ENCODE measurements at regions not wholly inside any gene's neighbourhood (a gene's known extent, or its start where the extent isn't known, plus 50 kb on each side); places are given as distances from the start of the nearest gene placed in this dataset.

- no peak overlapping the region for H3K9ac ChIP-seq (ENCODE audit: low read length)
- H3K27me3 ChIP-seq (ENCODE audit: low read length), result no peaks in the 10 kb centered on the region
- peaks cover 7% of the 10 kb centered on the region for H3K4me1 ChIP-seq (ENCODE audit: insufficient read depth, low read length)
- POLR2A ChIA-PET (ENCODE audit: unreplicated experiment), result no interaction called here
- CTCF ChIA-PET, result interaction anchor here (0.7 kb wide), 1 partner anchor 378 kb away, joined by 3 read pairs; no protein-coding TSS in a partner anchor
- no TSS peak for BruUV-seq (replicated peaks)
- no peaks in the 10 kb centered on the region for H3K36me3 ChIP-seq (ENCODE audit: low read depth, low read length)
- no peak overlapping the region for H2AFZ ChIP-seq (ENCODE audit: low read length)
- H3K79me2 ChIP-seq (ENCODE audit: low read length), result no peaks in the 10 kb centered on the region
- H3K4me3 ChIP-seq (ENCODE audit: low read length), result no peak overlapping the region
- no peak overlapping the region for H3K4me2 ChIP-seq (ENCODE audit: low read length)
- intact Hi-C loops (cut with micrococcal nuclease), result no loop called here
- no peak for DNase-seq
- peaks cover under 1% of the 10 kb centered on the region for H3F3A ChIP-seq (ENCODE audit: low read length, unreplicated experiment)
- no peak overlapping the region for H3K27ac ChIP-seq (ENCODE audit: low read length)
- H3K9me3 ChIP-seq (ENCODE audit: low read length), result no peaks in the 10 kb centered on the region
- H4K20me1 ChIP-seq (ENCODE audit: low read length), result no peaks in the 10 kb centered on the region
- TF ChIP-seq EZH2 (IDR thresholded peaks at IDR 0.05; ENCODE audit: low read length, unreplicated experiment) (no peak), EZH2phosphoT487 (IDR thresholded peaks at IDR 0.05; ENCODE audit: borderline replicate concordance, low read length) (no peak)
- TF ChIP-seq, protein P1, sequence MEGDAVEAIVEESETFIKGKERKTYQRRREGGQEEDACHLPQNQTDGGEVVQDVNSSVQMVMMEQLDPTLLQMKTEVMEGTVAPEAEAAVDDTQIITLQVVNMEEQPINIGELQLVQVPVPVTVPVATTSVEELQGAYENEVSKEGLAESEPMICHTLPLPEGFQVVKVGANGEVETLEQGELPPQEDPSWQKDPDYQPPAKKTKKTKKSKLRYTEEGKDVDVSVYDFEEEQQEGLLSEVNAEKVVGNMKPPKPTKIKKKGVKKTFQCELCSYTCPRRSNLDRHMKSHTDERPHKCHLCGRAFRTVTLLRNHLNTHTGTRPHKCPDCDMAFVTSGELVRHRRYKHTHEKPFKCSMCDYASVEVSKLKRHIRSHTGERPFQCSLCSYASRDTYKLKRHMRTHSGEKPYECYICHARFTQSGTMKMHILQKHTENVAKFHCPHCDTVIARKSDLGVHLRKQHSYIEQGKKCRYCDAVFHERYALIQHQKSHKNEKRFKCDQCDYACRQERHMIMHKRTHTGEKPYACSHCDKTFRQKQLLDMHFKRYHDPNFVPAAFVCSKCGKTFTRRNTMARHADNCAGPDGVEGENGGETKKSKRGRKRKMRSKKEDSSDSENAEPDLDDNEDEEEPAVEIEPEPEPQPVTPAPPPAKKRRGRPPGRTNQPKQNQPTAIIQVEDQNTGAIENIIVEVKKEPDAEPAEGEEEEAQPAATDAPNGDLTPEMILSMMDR (conservative IDR thresholded peaks at IDR 0.05; ENCODE audit: low read depth, low read length), result no peak
- ATAC-seq, result no peak
- no peaks in the 10 kb centered on the region for H3K9me2 ChIP-seq (replicated peaks; ENCODE audit: low read length)
These were observed 194.5 kb downstream of the PLK2 start for GRCh38 chr5:58265246-58265930.

- CTCF ChIA-PET, result no interaction called here
- no peak overlapping the region for H3K4me3 ChIP-seq (ENCODE audit: low read length)
- H3K9me2 ChIP-seq (replicated peaks; ENCODE audit: low read length), result no peaks in the 10 kb centered on the region
- H3K27ac ChIP-seq (ENCODE audit: low read length), result no peak overlapping the region
- H3F3A ChIP-seq (ENCODE audit: low read length, unreplicated experiment), result peaks cover 6% of the 10 kb centered on the region
- ATAC-seq, result no peak
- no peak for TF ChIP-seq EZH2phosphoT487 (IDR thresholded peaks at IDR 0.05; ENCODE audit: borderline replicate concordance, low read length)
- no peak for TF ChIP-seq EZH2 (IDR thresholded peaks at IDR 0.05; ENCODE audit: low read length, unreplicated experiment)
- TF ChIP-seq, protein P1 (conservative IDR thresholded peaks at IDR 0.05; ENCODE audit: low read depth, low read length), result no peak
- H3K36me3 ChIP-seq (ENCODE audit: low read depth, low read length), result no peaks in the 10 kb centered on the region
- H2AFZ ChIP-seq (ENCODE audit: low read length), result no peak overlapping the region
- no peaks in the 10 kb centered on the region for H4K20me1 ChIP-seq (ENCODE audit: low read length)
- POLR2A ChIA-PET (ENCODE audit: unreplicated experiment), result no interaction called here
- H3K4me1 ChIP-seq (ENCODE audit: insufficient read depth, low read length), result peaks cover 16% of the 10 kb centered on the region
- intact Hi-C loops (cut with micrococcal nuclease), result no loop called here
- no peak for DNase-seq
- H3K4me2 ChIP-seq (ENCODE audit: low read length), result no peak overlapping the region
- H3K9ac ChIP-seq (ENCODE audit: low read length), result no peak overlapping the region
- no peaks in the 10 kb centered on the region for H3K27me3 ChIP-seq (ENCODE audit: low read length)
- no TSS peak for BruUV-seq (replicated peaks)
- no peaks in the 10 kb centered on the region for H3K9me3 ChIP-seq (ENCODE audit: low read length)
- H3K79me2 ChIP-seq (ENCODE audit: low read length), result no peaks in the 10 kb centered on the region
These were observed 195.6 kb downstream of the PLK2 start for GRCh38 chr5:58264276-58264675.

GRCh38 chr5:58263296-58263695 is 196.6 kb downstream of the PLK2 start:
- intact Hi-C loops (cut with micrococcal nuclease), result no loop called here
- Histone ChIP-seq H3K4me2 (ENCODE audit: low read length) (no peak overlapping the region), H3K79me2 (ENCODE audit: low read length) (no peaks in the 10 kb centered on the region), H3K27me3 (ENCODE audit: low read length) (no peaks in the 10 kb centered on the region), H3K4me1 (ENCODE audit: insufficient read depth, low read length) (peaks cover 26% of the 10 kb centered on the region), H3K27ac (ENCODE audit: low read length) (no peak overlapping the region), H3K36me3 (ENCODE audit: low read depth, low read length) (no peaks in the 10 kb centered on the region), H3F3A (ENCODE audit: low read length, unreplicated experiment) (peaks cover 6% of the 10 kb centered on the region), H3K9me2 (replicated peaks; ENCODE audit: low read length) (no peaks in the 10 kb centered on the region), H4K20me1 (ENCODE audit: low read length) (no peaks in the 10 kb centered on the region), H3K9me3 (ENCODE audit: low read length) (no peaks in the 10 kb centered on the region), H3K4me3 (ENCODE audit: low read length) (no peak overlapping the region), H3K9ac (ENCODE audit: low read length) (no peak overlapping the region), H2AFZ (ENCODE audit: low read length) (no peak overlapping the region)
- DNase-seq, result no peak
- no peak for ATAC-seq
- no TSS peak for BruUV-seq (replicated peaks)
- POLR2A ChIA-PET (ENCODE audit: unreplicated experiment), result no interaction called here
- CTCF ChIA-PET, result no interaction called here
- TF ChIP-seq, protein P1 (conservative IDR thresholded peaks at IDR 0.05; ENCODE audit: low read depth, low read length), result no peak
- no peak for TF ChIP-seq EZH2phosphoT487 (IDR thresholded peaks at IDR 0.05; ENCODE audit: borderline replicate concordance, low read length)
- no peak for TF ChIP-seq EZH2 (IDR thresholded peaks at IDR 0.05; ENCODE audit: low read length, unreplicated experiment)

All from PC-3 (cell line).